HepG2 (cell line): ENCODE measurements at regions not wholly inside any gene's neighbourhood (a gene's known extent, or its start where the extent isn't known, plus 50 kb on each side); places are given as distances from the start of the nearest gene placed in this dataset.

ENCODE experiments used
- ATAC-seq: fragments of 200-7000 bp; cut with Tn5 transposase; 3 replicates; pipeline ENCODE4 v1.9.1; 2020; ENCODE audit warnings: mild to moderate bottlenecking, moderate library complexity
- BruUV-seq: library from RNA; stranded (reverse); fragments of 400-500 nt; replicated peaks from 2 replicates; lab custom pipeline; 2021; lab: Mats Ljungman, UMichigan
- CTCF ChIA-PET: fragments of 300-600 bp; formaldehyde crosslinking; extraction: SDS; loops from one replicate; lab custom pipeline; 2021; ENCODE audit warnings: low total read pairs, inconsistent platforms, low intra/inter-chr PET ratio; lab: Yijun Ruan, JAX
- POLR2A ChIA-PET: fragments of 350-600 bp; sonication (Branson Sonifier 250); formaldehyde crosslinking; loops from one replicate; lab custom pipeline; 2020; ENCODE audit warnings: antibody characterized with exemption, inconsistent platforms; lab: Yijun Ruan, JAX
- DNase-seq: peaks from one replicate; pipeline ENCODE4 v3.0.0-alpha.2; 2015; ENCODE audit warnings: low spot score
- FAIRE-seq: peaks from 3 replicates; lab custom pipeline; 2011; peaks lifted over from hg19 to GRCh38; lab: Jason Lieb, UNC
- H2AFZ ChIP-seq: one replicate; pipeline ENCODE4 v1.6.1; 2011; ENCODE audit warnings: low read length, inconsistent platforms
- H3K27ac ChIP-seq: fragments of 300-600 bp; 3 replicates; pipeline ENCODE4 v1.8.0; 2011; ENCODE audit warnings: mixed run types, mild to moderate bottlenecking, mixed read lengths, low read length, inconsistent platforms; ENCODE audit not compliant: insufficient read depth; ENCODE audit errors: extremely low read length
- H3K27me3 ChIP-seq, 2 experiments: fragments of 200-600 bp in 1 of 2; 2 replicates in 1 of 2; 3 replicates in 1 of 2; pipeline versions ENCODE4 v1.6.0 to v1.8.0; 2011; ENCODE audit warnings: low read length in 2 of 2, mild to moderate bottlenecking in 2 of 2, moderate library complexity in 2 of 2, inconsistent platforms in 1 of 2; ENCODE audit not compliant: insufficient read depth in 2 of 2, control insufficient read depth in 1 of 2
- H3K36me3 ChIP-seq, 2 experiments: fragments of 200-600 bp in 1 of 2; replicated peaks in 1 of 2; 2 replicates in 1 of 2; 3 replicates in 1 of 2; pipeline versions ENCODE4 v1.5.1 to v1.8.0; 2011; ENCODE audit warnings: low read length in 2 of 2, inconsistent platforms in 1 of 2; ENCODE audit not compliant: insufficient read depth in 2 of 2, control insufficient read depth in 1 of 2
- H3K4me1 ChIP-seq: 2 replicates; pipeline ENCODE4 v1.5.1; 2012; ENCODE audit warnings: low read length, inconsistent platforms; ENCODE audit not compliant: insufficient read depth
- H3K4me2 ChIP-seq: 2 replicates; pipeline ENCODE4 v1.6.0; 2011; ENCODE audit warnings: low read depth, low read length, inconsistent platforms
- H3K4me3 ChIP-seq, 3 experiments: fragments of 200-600 bp in 1 of 3; sonication (generic), shearing (Covaris generic) in 1 of 3; replicated peaks in 1 of 3; 2 replicates each; pipeline ENCODE4 v1.5.1; 2011 to 2016; ENCODE audit warnings: low read length in 3 of 3, inconsistent platforms in 2 of 3, low read depth in 2 of 3, mild to moderate bottlenecking in 2 of 3, control low read depth in 1 of 3, mixed read lengths in 1 of 3; ENCODE audit not compliant: insufficient read depth in 1 of 3
- H3K79me2 ChIP-seq: one replicate; pipeline ENCODE4 v1.6.1; 2011; ENCODE audit warnings: low read length, inconsistent platforms; ENCODE audit not compliant: insufficient read depth
- H3K9ac ChIP-seq: 2 replicates; pipeline ENCODE4 v1.6.0; 2011; ENCODE audit warnings: mild to moderate bottlenecking, low read depth, low read length, inconsistent platforms; ENCODE audit not compliant: insufficient read depth
- H3K9me3 ChIP-seq: 2 replicates; pipeline ENCODE4 v1.5.1; 2012; ENCODE audit warnings: mild to moderate bottlenecking, low read length
- H4K20me1 ChIP-seq: 2 replicates; pipeline ENCODE4 v1.6.0; 2011; ENCODE audit warnings: inconsistent platforms, mild to moderate bottlenecking, low read length, moderate library complexity; ENCODE audit not compliant: insufficient read depth
- CENPT ChIP-seq: sonication (generic); formaldehyde crosslinking; IDR thresholded peaks from 2 replicates; pipeline ENCODE4 v1.8.0; 2022; ENCODE audit warnings: low read depth, mild to moderate bottlenecking, moderate library complexity, missing genetic modification reagents
- MAFK ChIP-seq, 2 experiments: IDR thresholded peaks in 1 of 2; conservative IDR thresholded peaks in 1 of 2; 2 replicates each; pipeline ENCODE4 v1.6.1; 2011; ENCODE audit warnings: improper control_type of control experiment in 2 of 2, low read length in 2 of 2
- MBD4 ChIP-seq: IDR thresholded peaks from 2 replicates; pipeline ENCODE4 v1.6.1; 2012; ENCODE audit warnings: low read length, inconsistent platforms, borderline replicate concordance
- MIER3 ChIP-seq: IDR thresholded peaks from 2 replicates; pipeline ENCODE4 v1.6.1; 2016; ENCODE audit warnings: missing compliant biosample characterization, borderline replicate concordance
- NR2F6 ChIP-seq, 2 experiments: IDR thresholded peaks; 2 replicates each; pipeline ENCODE4 v1.6.1; 2016; ENCODE audit warnings: antibody characterized with exemption in 1 of 2, mild to moderate bottlenecking in 1 of 2
- PHF20 ChIP-seq: sonication (generic); formaldehyde crosslinking; IDR thresholded peaks from 2 replicates; pipeline ENCODE4 v1.5.0; 2020; ENCODE audit warnings: mild to moderate bottlenecking, missing genetic modification reagents
- PHF5A ChIP-seq: IDR thresholded peaks from one replicate; pipeline ENCODE4 v1.6.1; 2018; ENCODE audit warnings: low read depth, missing genetic modification reagents; ENCODE audit not compliant: unreplicated experiment
- RARG ChIP-seq: sonication (generic); formaldehyde crosslinking; IDR thresholded peaks from 2 replicates; pipeline ENCODE4 v1.4.0; 2020; ENCODE audit warnings: low read depth, mild to moderate bottlenecking, missing genetic modification reagents
- SMAD1 ChIP-seq: sonication (generic); formaldehyde crosslinking; IDR thresholded peaks from 2 replicates; pipeline ENCODE4 v1.4.0; 2020; ENCODE audit warnings: missing genetic modification reagents, low read depth, mild to moderate bottlenecking, borderline replicate concordance
- SP4 ChIP-seq: sonication (generic); formaldehyde crosslinking; IDR thresholded peaks from 2 replicates; pipeline ENCODE4 v1.8.1; 2023; ENCODE audit warnings: mild to moderate bottlenecking, missing genetic modification reagents
- ZEB1 ChIP-seq: IDR thresholded peaks from 2 replicates; pipeline ENCODE4 v1.6.1; 2012; ENCODE audit warnings: mild to moderate bottlenecking, low read depth, inconsistent platforms; ENCODE audit not compliant: insufficient replicate concordance
- ZFX ChIP-seq: sonication (generic); formaldehyde crosslinking; IDR thresholded peaks from 2 replicates; pipeline ENCODE4 v1.4.0; 2020; ENCODE audit warnings: mild to moderate bottlenecking, low read depth, missing genetic modification reagents, moderate library complexity
- WGBS: methylation state at CpG from one replicate; pipeline ENCODE4 v1.1.6; 2017; ENCODE audit warnings: low lambda C conversion rate; 5-methylcytosine and 5-hydroxymethylcytosine counted together
- in situ Hi-C: cut with HindIII; loops from 2 replicates; pipeline ENCODE4 v1.10.0; 2017; ENCODE audit warnings: low pct_unique_long_range_greater_than_20kb; ENCODE audit not compliant: extremely low pct_ligation_motif_present
- intact Hi-C: fragments of 100-400 bp; cut with micrococcal nuclease; formaldehyde crosslinking; loops from one replicate; pipeline ENCODE4 v1.10.0; 2022; ENCODE audit not compliant: unreplicated experiment
- TF ChIP-seq, protein P1 (sequence below): IDR thresholded peaks from 2 replicates; pipeline ENCODE4 v1.6.1; 2012; ENCODE audit warnings: low read depth, low read length, improper control_type of control experiment
- TF ChIP-seq, protein P2 (sequence below): sonication (generic); formaldehyde crosslinking; IDR thresholded peaks from 2 replicates; pipeline ENCODE4 v1.5.1; 2020; ENCODE audit warnings: missing genetic modification reagents, mild to moderate bottlenecking, borderline replicate concordance
- TF ChIP-seq, protein P3 (sequence below): sonication (generic); formaldehyde crosslinking; IDR thresholded peaks from 2 replicates; pipeline ENCODE4 v1.5.1; 2020; ENCODE audit warnings: mild to moderate bottlenecking, missing genetic modification reagents, borderline replicate concordance

- 2% methylated on average over 2 of the region's 2 CpGs for WGBS
- Histone ChIP-seq H3K9ac (no peak overlapping the region), H3K79me2 (no peaks in the 10 kb centered on the region), H2AFZ (no peak overlapping the region), H3K4me3 (no peak overlapping the region), H4K20me1 (no peaks in the 10 kb centered on the region), H3K36me3 (no peaks in the 10 kb centered on the region), H3K27me3 (no peaks in the 10 kb centered on the region), H3K27ac (no peak overlapping the region), H3K9me3 (peaks cover 84% of the 10 kb centered on the region), H3K4me2 (no peak overlapping the region), H3K4me1 (no peaks in the 10 kb centered on the region)
- intact Hi-C loops, result no loop called here
- ChIA-PET POLR2A (no interaction called here), CTCF (no interaction called here)
- no peak for DNase-seq
- FAIRE-seq, result no peak
- BruUV-seq, result no TSS peak
- ATAC-seq, result no peak
- in situ Hi-C loops, result no loop called here
- TF ChIP-seq, protein P1, sequence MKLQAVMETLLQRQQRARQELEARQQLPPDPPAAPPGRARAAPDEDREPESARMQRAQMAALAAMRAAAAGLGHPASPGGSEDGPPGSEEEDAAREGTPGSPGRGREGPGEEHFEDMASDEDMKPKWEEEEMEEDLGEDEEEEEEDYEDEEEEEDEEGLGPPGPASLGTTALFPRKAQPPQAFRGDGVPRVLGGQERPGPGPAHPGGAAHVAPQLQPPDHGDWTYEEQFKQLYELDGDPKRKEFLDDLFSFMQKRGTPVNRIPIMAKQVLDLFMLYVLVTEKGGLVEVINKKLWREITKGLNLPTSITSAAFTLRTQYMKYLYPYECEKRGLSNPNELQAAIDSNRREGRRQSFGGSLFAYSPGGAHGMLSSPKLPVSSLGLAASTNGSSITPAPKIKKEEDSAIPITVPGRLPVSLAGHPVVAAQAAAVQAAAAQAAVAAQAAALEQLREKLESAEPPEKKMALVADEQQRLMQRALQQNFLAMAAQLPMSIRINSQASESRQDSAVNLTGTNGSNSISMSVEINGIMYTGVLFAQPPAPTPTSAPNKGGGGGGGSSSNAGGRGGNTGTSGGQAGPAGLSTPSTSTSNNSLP, result no peak
- no peak for TF ChIP-seq SMAD1 (CRISPR knock-in tag)
- TF ChIP-seq ZFX (CRISPR knock-in tag), result no peak
- TF ChIP-seq RARG (CRISPR knock-in tag), result no peak
- TF ChIP-seq, protein P2, sequence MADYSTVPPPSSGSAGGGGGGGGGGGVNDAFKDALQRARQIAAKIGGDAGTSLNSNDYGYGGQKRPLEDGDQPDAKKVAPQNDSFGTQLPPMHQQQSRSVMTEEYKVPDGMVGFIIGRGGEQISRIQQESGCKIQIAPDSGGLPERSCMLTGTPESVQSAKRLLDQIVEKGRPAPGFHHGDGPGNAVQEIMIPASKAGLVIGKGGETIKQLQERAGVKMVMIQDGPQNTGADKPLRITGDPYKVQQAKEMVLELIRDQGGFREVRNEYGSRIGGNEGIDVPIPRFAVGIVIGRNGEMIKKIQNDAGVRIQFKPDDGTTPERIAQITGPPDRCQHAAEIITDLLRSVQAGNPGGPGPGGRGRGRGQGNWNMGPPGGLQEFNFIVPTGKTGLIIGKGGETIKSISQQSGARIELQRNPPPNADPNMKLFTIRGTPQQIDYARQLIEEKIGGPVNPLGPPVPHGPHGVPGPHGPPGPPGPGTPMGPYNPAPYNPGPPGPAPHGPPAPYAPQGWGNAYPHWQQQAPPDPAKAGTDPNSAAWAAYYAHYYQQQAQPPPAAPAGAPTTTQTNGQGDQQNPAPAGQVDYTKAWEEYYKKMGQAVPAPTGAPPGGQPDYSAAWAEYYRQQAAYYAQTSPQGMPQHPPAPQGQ, result no peak
- no peak for TF ChIP-seq NR2F6 (IDR thresholded peaks at IDR 0.05)
- TF ChIP-seq NR2F6 (CRISPR knock-in tag; IDR thresholded peaks at IDR 0.05), result no peak
- no peak for TF ChIP-seq SP4 (CRISPR knock-in tag)
- no peak for TF ChIP-seq MIER3 (CRISPR knock-in tag)
- no peak for TF ChIP-seq PHF5A (CRISPR knock-in tag)
- TF ChIP-seq, protein P3, sequence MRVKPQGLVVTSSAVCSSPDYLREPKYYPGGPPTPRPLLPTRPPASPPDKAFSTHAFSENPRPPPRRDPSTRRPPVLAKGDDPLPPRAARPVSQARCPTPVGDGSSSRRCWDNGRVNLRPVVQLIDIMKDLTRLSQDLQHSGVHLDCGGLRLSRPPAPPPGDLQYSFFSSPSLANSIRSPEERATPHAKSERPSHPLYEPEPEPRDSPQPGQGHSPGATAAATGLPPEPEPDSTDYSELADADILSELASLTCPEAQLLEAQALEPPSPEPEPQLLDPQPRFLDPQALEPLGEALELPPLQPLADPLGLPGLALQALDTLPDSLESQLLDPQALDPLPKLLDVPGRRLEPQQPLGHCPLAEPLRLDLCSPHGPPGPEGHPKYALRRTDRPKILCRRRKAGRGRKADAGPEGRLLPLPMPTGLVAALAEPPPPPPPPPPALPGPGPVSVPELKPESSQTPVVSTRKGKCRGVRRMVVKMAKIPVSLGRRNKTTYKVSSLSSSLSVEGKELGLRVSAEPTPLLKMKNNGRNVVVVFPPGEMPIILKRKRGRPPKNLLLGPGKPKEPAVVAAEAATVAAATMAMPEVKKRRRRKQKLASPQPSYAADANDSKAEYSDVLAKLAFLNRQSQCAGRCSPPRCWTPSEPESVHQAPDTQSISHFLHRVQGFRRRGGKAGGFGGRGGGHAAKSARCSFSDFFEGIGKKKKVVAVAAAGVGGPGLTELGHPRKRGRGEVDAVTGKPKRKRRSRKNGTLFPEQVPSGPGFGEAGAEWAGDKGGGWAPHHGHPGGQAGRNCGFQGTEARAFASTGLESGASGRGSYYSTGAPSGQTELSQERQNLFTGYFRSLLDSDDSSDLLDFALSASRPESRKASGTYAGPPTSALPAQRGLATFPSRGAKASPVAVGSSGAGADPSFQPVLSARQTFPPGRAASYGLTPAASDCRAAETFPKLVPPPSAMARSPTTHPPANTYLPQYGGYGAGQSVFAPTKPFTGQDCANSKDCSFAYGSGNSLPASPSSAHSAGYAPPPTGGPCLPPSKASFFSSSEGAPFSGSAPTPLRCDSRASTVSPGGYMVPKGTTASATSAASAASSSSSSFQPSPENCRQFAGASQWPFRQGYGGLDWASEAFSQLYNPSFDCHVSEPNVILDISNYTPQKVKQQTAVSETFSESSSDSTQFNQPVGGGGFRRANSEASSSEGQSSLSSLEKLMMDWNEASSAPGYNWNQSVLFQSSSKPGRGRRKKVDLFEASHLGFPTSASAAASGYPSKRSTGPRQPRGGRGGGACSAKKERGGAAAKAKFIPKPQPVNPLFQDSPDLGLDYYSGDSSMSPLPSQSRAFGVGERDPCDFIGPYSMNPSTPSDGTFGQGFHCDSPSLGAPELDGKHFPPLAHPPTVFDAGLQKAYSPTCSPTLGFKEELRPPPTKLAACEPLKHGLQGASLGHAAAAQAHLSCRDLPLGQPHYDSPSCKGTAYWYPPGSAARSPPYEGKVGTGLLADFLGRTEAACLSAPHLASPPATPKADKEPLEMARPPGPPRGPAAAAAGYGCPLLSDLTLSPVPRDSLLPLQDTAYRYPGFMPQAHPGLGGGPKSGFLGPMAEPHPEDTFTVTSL, result no peak
- TF ChIP-seq MAFK (conservative IDR thresholded peaks at IDR 0.05 in 1 of 2, IDR thresholded peaks at IDR 0.05 in 1 of 2; ENCODE audit: low read length in 2 of 2), result no peak
- TF ChIP-seq PHF20, result no peak
- TF ChIP-seq ZEB1, result no peak
- TF ChIP-seq MBD4, result no peak
- TF ChIP-seq CENPT, result no peak
These were observed 388.4 kb downstream of the BTBD3 start for GRCh38 chr20:12306107-12306506.
